H1 (cell line): ENCODE measurements at regions not wholly inside any gene's neighbourhood (a gene's known extent, or its start where the extent isn't known, plus 50 kb on each side); places are given as distances from the start of the nearest gene placed in this dataset.

Experiments used
- CBX8 ChIP-seq: fragments of 300-800, 300-1000 bp; sonication (generic); IDR thresholded peaks from 2 replicates; pipeline ENCODE4 v1.7.1; 2016; ENCODE audit warnings: low read depth, low read length, borderline replicate concordance
- CREB1 ChIP-seq: IDR thresholded peaks from 2 replicates; pipeline ENCODE4 v1.6.1; 2012; ENCODE audit warnings: inconsistent platforms
- CTCF ChIP-seq, 3 experiments: IDR thresholded peaks; 1 replicate in 2 of 3; 2 replicates in 1 of 3; pipeline versions ENCODE4 v1.5.1 to v1.6.1; 2011; ENCODE audit warnings: low read length in 3 of 3, mild to moderate bottlenecking in 3 of 3, inconsistent platforms in 2 of 3, low read depth in 1 of 3, moderate library complexity in 1 of 3; ENCODE audit not compliant: insufficient read depth in 1 of 3; ENCODE audit errors: control extremely low read depth in 1 of 3
- EP300 ChIP-seq, 2 experiments: IDR thresholded peaks; 1 replicate in 1 of 2; 2 replicates in 1 of 2; pipeline ENCODE4 v1.6.1; 2011 to 2012; ENCODE audit warnings: low read depth in 2 of 2, low read length in 2 of 2, mild to moderate bottlenecking in 2 of 2, borderline replicate concordance in 1 of 2, inconsistent platforms in 1 of 2, moderate library complexity in 1 of 2
- MAX ChIP-seq: IDR thresholded peaks from 2 replicates; pipeline ENCODE4 v1.6.1; 2012; ENCODE audit warnings: inconsistent platforms
- POLR2A ChIP-seq, 2 experiments: IDR thresholded peaks; 1 replicate in 1 of 2; 2 replicates in 1 of 2; pipeline ENCODE4 v1.6.1; 2011; ENCODE audit warnings: low read depth in 2 of 2, low read length in 2 of 2, mild to moderate bottlenecking in 2 of 2; ENCODE audit errors: control extremely low read depth in 1 of 2
- POLR2AphosphoS5 ChIP-seq: IDR thresholded peaks from 2 replicates; pipeline ENCODE4 v1.6.1; 2011; ENCODE audit warnings: low read depth, low read length
- RAD21 ChIP-seq, 2 experiments: IDR thresholded peaks in 1 of 2; conservative IDR thresholded peaks in 1 of 2; 2 replicates each; pipeline ENCODE4 v1.6.1; 2011; ENCODE audit warnings: low read depth in 2 of 2, low read length in 2 of 2, improper control_type of control experiment in 1 of 2, inconsistent platforms in 1 of 2, mild to moderate bottlenecking in 1 of 2, moderate library complexity in 1 of 2
- RNF2 ChIP-seq: fragments of 200-900, 300-1000 bp; sonication (generic); IDR thresholded peaks from 2 replicates; pipeline ENCODE4 v1.7.1; 2016; ENCODE audit warnings: borderline replicate concordance, low read depth, mild to moderate bottlenecking, antibody characterized with exemption, low read length; ENCODE audit not compliant: poor library complexity, severe bottlenecking; ENCODE audit errors: missing control alignments
- SIN3A ChIP-seq, 2 experiments: IDR thresholded peaks in 1 of 2; conservative IDR thresholded peaks in 1 of 2; 2 replicates each; pipeline ENCODE4 v1.6.1; 2011 to 2012; ENCODE audit warnings: low read length in 2 of 2, improper control_type of control experiment in 1 of 2, low read depth in 1 of 2, mild to moderate bottlenecking in 1 of 2
- TCF12 ChIP-seq: IDR thresholded peaks from 2 replicates; pipeline ENCODE4 v1.6.1; 2011; ENCODE audit warnings: low read depth, mild to moderate bottlenecking, low read length

GRCh38 chrX:39504227-39504626 is 593.5 kb downstream of the BCOR start:
- TF ChIP-seq CTCF (IDR thresholded peaks at IDR 0.05; ENCODE audit: control extremely low read depth in 1 of 3, insufficient read depth in 1 of 3, low read depth in 1 of 3, low read length in 3 of 3) (no peak), EP300 (IDR thresholded peaks at IDR 0.05; ENCODE audit: borderline replicate concordance in 1 of 2, low read depth in 2 of 2, low read length in 2 of 2) (no peak), POLR2AphosphoS5 (no peak), SIN3A (conservative IDR thresholded peaks at IDR 0.05 in 1 of 2, IDR thresholded peaks at IDR 0.05 in 1 of 2; ENCODE audit: low read depth in 1 of 2, low read length in 2 of 2) (no peak), TCF12 (no peak), RNF2 (no peak), POLR2A (IDR thresholded peaks at IDR 0.05; ENCODE audit: control extremely low read depth in 1 of 2, low read depth in 2 of 2, low read length in 2 of 2) (no peak), CBX8 (no peak), MAX (no peak), RAD21 (IDR thresholded peaks at IDR 0.05 in 1 of 2, conservative IDR thresholded peaks at IDR 0.05 in 1 of 2; ENCODE audit: low read depth in 2 of 2, low read length in 2 of 2) (no peak), CREB1 (no peak)
